ENCODE measurements at regions not wholly inside any gene's neighbourhood (a gene's known extent, or its start where the extent isn't known, plus 50 kb on each side); places are given as distances from the start of the nearest gene placed in this dataset.

- TF ChIP-seq, protein P1, sequence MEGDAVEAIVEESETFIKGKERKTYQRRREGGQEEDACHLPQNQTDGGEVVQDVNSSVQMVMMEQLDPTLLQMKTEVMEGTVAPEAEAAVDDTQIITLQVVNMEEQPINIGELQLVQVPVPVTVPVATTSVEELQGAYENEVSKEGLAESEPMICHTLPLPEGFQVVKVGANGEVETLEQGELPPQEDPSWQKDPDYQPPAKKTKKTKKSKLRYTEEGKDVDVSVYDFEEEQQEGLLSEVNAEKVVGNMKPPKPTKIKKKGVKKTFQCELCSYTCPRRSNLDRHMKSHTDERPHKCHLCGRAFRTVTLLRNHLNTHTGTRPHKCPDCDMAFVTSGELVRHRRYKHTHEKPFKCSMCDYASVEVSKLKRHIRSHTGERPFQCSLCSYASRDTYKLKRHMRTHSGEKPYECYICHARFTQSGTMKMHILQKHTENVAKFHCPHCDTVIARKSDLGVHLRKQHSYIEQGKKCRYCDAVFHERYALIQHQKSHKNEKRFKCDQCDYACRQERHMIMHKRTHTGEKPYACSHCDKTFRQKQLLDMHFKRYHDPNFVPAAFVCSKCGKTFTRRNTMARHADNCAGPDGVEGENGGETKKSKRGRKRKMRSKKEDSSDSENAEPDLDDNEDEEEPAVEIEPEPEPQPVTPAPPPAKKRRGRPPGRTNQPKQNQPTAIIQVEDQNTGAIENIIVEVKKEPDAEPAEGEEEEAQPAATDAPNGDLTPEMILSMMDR (IDR thresholded peaks at IDR 0.05; ENCODE audit: poor library complexity), result no peak
- TF ChIP-seq EZH2phosphoT487 (IDR thresholded peaks at IDR 0.05; ENCODE audit: low read depth, severe bottlenecking, unreplicated experiment), result no peak
Measured at GRCh38 chr5:107313921-107314320, 356.8 kb downstream of the EFNA5 start.
